WERI-Rb-1 (cell line): ENCODE measurements at regions not wholly inside any gene's neighbourhood (a gene's known extent, or its start where the extent isn't known, plus 50 kb on each side); places are given as distances from the start of the nearest gene placed in this dataset.

ENCODE experiments used
- DNase-seq: peaks from one replicate; pipeline ENCODE4 v3.0.0-alpha.2; 2020
- H3K27ac ChIP-seq: fragments of 250-450 bp; sonication (Bioruptor Pico); 2 replicates; pipeline ENCODE4 v1.5.1; 2020; ENCODE audit warnings: mild to moderate bottlenecking, moderate library complexity
- H3K27me3 ChIP-seq: fragments of 250-450 bp; sonication (Bioruptor Pico); 2 replicates; pipeline ENCODE4 v1.5.1; 2021; ENCODE audit warnings: mild to moderate bottlenecking, low read depth, moderate library complexity; ENCODE audit not compliant: insufficient read depth, severe bottlenecking
- H3K36me3 ChIP-seq: fragments of 250-450 bp; sonication (Bioruptor Pico); 2 replicates; pipeline ENCODE4 v1.5.1; 2020; ENCODE audit warnings: mild to moderate bottlenecking, moderate library complexity
- H3K4me3 ChIP-seq: 2 replicates; pipeline ENCODE4 v1.5.1; 2011; ENCODE audit warnings: low read depth, mild to moderate bottlenecking, control low read depth, low read length
- H3K9me3 ChIP-seq: fragments of 250-450 bp; sonication (Bioruptor Pico); 2 replicates; pipeline ENCODE4 v1.5.1; 2021; ENCODE audit warnings: mild to moderate bottlenecking, moderate library complexity; ENCODE audit not compliant: severe bottlenecking
- TF ChIP-seq, protein P1 (sequence below): IDR thresholded peaks from 2 replicates; pipeline ENCODE4 v1.5.1; 2011; ENCODE audit warnings: low read depth, mild to moderate bottlenecking, control low read depth, inconsistent platforms, low read length

- no peaks in the 10 kb centered on the region for H3K9me3 ChIP-seq
- H3K27ac ChIP-seq, result no peak overlapping the region
- H3K4me3 ChIP-seq, result no peak overlapping the region
- H3K36me3 ChIP-seq, result no peaks in the 10 kb centered on the region
- TF ChIP-seq, protein P1, sequence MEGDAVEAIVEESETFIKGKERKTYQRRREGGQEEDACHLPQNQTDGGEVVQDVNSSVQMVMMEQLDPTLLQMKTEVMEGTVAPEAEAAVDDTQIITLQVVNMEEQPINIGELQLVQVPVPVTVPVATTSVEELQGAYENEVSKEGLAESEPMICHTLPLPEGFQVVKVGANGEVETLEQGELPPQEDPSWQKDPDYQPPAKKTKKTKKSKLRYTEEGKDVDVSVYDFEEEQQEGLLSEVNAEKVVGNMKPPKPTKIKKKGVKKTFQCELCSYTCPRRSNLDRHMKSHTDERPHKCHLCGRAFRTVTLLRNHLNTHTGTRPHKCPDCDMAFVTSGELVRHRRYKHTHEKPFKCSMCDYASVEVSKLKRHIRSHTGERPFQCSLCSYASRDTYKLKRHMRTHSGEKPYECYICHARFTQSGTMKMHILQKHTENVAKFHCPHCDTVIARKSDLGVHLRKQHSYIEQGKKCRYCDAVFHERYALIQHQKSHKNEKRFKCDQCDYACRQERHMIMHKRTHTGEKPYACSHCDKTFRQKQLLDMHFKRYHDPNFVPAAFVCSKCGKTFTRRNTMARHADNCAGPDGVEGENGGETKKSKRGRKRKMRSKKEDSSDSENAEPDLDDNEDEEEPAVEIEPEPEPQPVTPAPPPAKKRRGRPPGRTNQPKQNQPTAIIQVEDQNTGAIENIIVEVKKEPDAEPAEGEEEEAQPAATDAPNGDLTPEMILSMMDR, result no peak
- no peak for DNase-seq
- H3K27me3 ChIP-seq, result no peaks in the 10 kb centered on the region
Measured at GRCh38 chr11:26142891-26143290, 189.0 kb upstream of the ANO3 start.

- H3K9me3 ChIP-seq, result no peaks in the 10 kb centered on the region
- DNase-seq, result no peak
- no peaks in the 10 kb centered on the region for H3K36me3 ChIP-seq
- H3K4me3 ChIP-seq, result no peak overlapping the region
- H3K27ac ChIP-seq, result no peak overlapping the region
- no peaks in the 10 kb centered on the region for H3K27me3 ChIP-seq
- TF ChIP-seq, protein P1, result no peak
Measured at GRCh38 chr11:26143566-26144290, 188.2 kb upstream of the ANO3 start.

GRCh38 chr11:26144291-26144690, 187.6 kb upstream of the ANO3 start:
- Histone ChIP-seq H3K27ac (no peak overlapping the region), H3K4me3 (no peak overlapping the region), H3K9me3 (no peaks in the 10 kb centered on the region), H3K27me3 (no peaks in the 10 kb centered on the region), H3K36me3 (no peaks in the 10 kb centered on the region)
- no peak for DNase-seq
- TF ChIP-seq, protein P1, result no peak

DNA sequence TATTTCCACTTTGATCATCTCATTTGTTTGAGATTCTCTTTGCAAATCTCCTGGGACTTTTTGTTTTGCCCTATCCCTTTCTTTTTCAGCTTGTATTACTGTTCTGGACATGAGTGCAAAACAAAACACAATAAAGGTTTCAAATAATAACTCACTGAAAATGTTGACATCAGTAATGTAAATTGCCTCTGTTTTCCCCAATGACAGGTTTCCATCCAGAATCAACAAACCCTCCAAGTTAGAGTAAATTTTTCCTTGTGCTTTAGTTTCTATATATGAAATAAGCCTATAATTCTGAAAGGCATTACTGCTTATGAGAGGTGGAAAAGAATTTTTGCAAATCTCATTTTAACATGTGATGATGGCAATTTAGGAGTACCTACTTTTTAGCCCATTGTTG, 187.0 kb upstream of the ANO3 start:
- Histone ChIP-seq H3K36me3 (no peaks in the 10 kb centered on the region), H3K27me3 (peaks cover 2% of the 10 kb centered on the region), H3K9me3 (no peaks in the 10 kb centered on the region), H3K4me3 (no peak overlapping the region), H3K27ac (no peak overlapping the region)
- TF ChIP-seq, protein P1, result no peak
- no peak for DNase-seq

DNA sequence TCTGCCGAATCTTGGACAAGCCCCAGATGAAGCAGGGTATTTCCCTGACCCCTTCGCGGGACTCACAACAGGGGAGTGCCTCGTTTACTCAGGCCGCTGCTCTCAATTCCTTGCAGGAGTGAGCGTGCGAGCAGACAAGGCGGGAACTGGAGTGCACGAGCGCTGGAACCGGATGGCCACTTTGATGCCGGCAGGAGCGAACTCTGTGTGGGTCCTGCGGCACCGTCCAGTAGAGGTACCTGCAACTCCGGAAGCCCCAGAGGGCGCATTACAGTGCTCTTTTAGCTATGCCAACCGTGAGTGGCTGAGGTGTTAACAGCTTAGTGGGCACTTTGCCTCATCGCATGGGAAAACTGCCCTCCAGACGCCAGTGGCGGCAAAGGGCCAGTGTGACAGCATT, 182.3 kb upstream of the ANO3 start:
- H3K27me3 ChIP-seq, result peaks cover 5% of the 10 kb centered on the region
- H3K9me3 ChIP-seq, result no peaks in the 10 kb centered on the region
- no peaks in the 10 kb centered on the region for H3K36me3 ChIP-seq
- TF ChIP-seq, protein P1, result no peak
- DNase-seq, result no peak
- no peak overlapping the region for H3K27ac ChIP-seq
- H3K4me3 ChIP-seq, result no peak overlapping the region

DNA sequence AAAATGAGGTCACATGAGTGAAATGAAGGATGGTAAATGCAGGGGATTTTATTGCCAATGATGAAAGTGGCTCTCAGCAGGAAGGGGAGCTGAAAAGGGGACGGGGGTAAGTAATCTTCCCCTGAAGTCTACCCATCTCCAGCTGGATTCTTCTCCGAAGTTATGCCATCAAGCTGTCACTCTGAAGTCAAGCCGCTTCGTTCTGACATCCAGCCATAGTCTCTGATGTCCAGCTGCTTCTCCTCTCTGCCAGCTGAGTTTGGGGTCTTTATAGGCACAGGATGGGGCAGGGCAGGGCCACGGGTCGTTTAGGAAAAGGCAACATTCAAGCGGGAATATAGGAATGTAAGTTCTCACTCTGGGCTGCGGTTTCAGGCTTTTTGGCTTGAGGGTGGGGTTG, 181.9 kb upstream of the ANO3 start:
- Histone ChIP-seq H3K27ac (no peak overlapping the region), H3K36me3 (no peaks in the 10 kb centered on the region), H3K9me3 (no peaks in the 10 kb centered on the region), H3K4me3 (no peak overlapping the region), H3K27me3 (peaks cover 5% of the 10 kb centered on the region)
- TF ChIP-seq, protein P1, result no peak
- DNase-seq, result no peak
